Breast epithelium (tissue), 4 donors: ENCODE measurements at regions not wholly inside any gene's neighbourhood (a gene's known extent, or its start where the extent isn't known, plus 50 kb on each side); places are given as distances from the start of the nearest gene placed in this dataset.

ENCODE experiments used
- DNase-seq, 2 donors: peaks; one replicate each; pipeline ENCODE4 v3.0.0-alpha.2; 2019; ENCODE audit warnings: low spot score in 2 of 2
- H3K27ac ChIP-seq, 2 donors: fragments of 200-600 bp; sonication (generic) in 1 of 2; one replicate each; pipeline ENCODE4 v1.5.1; 2016 to 2019; ENCODE audit warnings: mild to moderate bottlenecking in 1 of 2
- H3K27me3 ChIP-seq, 2 donors: fragments of 200-600 bp; sonication (generic) in 1 of 2; one replicate each; pipeline versions ENCODE4 v1.5.1 to v1.6.0; 2017 to 2019; ENCODE audit warnings: control low read depth in 1 of 2, mild to moderate bottlenecking in 1 of 2
- H3K36me3 ChIP-seq: fragments of 200-600 bp; one replicate; pipeline ENCODE4 v1.5.1; 2019
- H3K4me1 ChIP-seq, 2 donors: fragments of 200-600 bp; sonication (generic); one replicate each; pipeline ENCODE4 v1.5.1; 2016 to 2019; ENCODE audit warnings: control low read depth in 1 of 2
- H3K4me3 ChIP-seq, 3 donors: fragments of 200-600 bp; sonication (generic); 1 replicate in 2 of 3; 2 replicates in 1 of 3; pipeline ENCODE4 v1.5.1; 2016 to 2019; ENCODE audit warnings: mild to moderate bottlenecking in 3 of 3, moderate library complexity in 2 of 3
- H3K9me3 ChIP-seq, 2 donors: fragments of 200-600 bp; sonication (generic) in 1 of 2; one replicate each; pipeline ENCODE4 v1.5.1; 2016 to 2019; ENCODE audit warnings: control low read depth in 1 of 2
- POLR2A ChIP-seq: fragments of 450-650 bp; IDR thresholded peaks from one replicate; pipeline ENCODE4 v1.6.1; 2016; ENCODE audit warnings: antibody characterized with exemption, mild to moderate bottlenecking, moderate library complexity
- POLR2AphosphoS5 ChIP-seq, 3 donors: sonication (generic); formaldehyde crosslinking; IDR thresholded peaks; one replicate each; pipeline ENCODE4 v1.6.1; 2017; ENCODE audit warnings: antibody characterized with exemption in 3 of 3
- intact Hi-C: fragments of 100-400 bp; cut with DNase I; formaldehyde crosslinking; loops from one replicate; pipeline ENCODE4 v1.15.1; 2023; ENCODE audit warnings: low total_unique reads
- TF ChIP-seq, protein P1 (sequence below), 3 donors: fragments of 450-650 bp; IDR thresholded peaks; one replicate each; pipeline ENCODE4 v1.5.1; 2016 to 2017; ENCODE audit warnings: antibody characterized with exemption in 3 of 3, mild to moderate bottlenecking in 3 of 3, moderate library complexity in 3 of 3

- no peak for DNase-seq
- no peak overlapping the region for H3K4me3 ChIP-seq
- intact Hi-C loops: no loop called here
- H3K4me1 ChIP-seq: no peaks in the 10 kb centered on the region
- H3K36me3 ChIP-seq: no peaks in the 10 kb centered on the region
- TF ChIP-seq POLR2AphosphoS5 (IDR thresholded peaks at IDR 0.05): no peak
- TF ChIP-seq, protein P1, sequence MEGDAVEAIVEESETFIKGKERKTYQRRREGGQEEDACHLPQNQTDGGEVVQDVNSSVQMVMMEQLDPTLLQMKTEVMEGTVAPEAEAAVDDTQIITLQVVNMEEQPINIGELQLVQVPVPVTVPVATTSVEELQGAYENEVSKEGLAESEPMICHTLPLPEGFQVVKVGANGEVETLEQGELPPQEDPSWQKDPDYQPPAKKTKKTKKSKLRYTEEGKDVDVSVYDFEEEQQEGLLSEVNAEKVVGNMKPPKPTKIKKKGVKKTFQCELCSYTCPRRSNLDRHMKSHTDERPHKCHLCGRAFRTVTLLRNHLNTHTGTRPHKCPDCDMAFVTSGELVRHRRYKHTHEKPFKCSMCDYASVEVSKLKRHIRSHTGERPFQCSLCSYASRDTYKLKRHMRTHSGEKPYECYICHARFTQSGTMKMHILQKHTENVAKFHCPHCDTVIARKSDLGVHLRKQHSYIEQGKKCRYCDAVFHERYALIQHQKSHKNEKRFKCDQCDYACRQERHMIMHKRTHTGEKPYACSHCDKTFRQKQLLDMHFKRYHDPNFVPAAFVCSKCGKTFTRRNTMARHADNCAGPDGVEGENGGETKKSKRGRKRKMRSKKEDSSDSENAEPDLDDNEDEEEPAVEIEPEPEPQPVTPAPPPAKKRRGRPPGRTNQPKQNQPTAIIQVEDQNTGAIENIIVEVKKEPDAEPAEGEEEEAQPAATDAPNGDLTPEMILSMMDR (IDR thresholded peaks at IDR 0.05): no peak
- no peak for TF ChIP-seq POLR2A
- peaks cover 6 to 22% of the 10 kb centered on the region in 2 donors for H3K9me3 ChIP-seq
- H3K27ac ChIP-seq: no peak overlapping the region
- H3K27me3 ChIP-seq: no peaks in the 10 kb centered on the region
Measured at GRCh38 chr4:107164962-107165475, 128.9 kb upstream of the DKK2 start.

- TF ChIP-seq, protein P1 (IDR thresholded peaks at IDR 0.05): no peak
- TF ChIP-seq POLR2AphosphoS5 (IDR thresholded peaks at IDR 0.05) (no peak), POLR2A (no peak)
- DNase-seq: no peak
- no peaks in the 10 kb centered on the region for H3K4me1 ChIP-seq
- H3K27ac ChIP-seq: no peak overlapping the region
- no peaks in the 10 kb centered on the region for H3K9me3 ChIP-seq
- intact Hi-C loops: no loop called here
- H3K27me3 ChIP-seq: no peaks in the 10 kb centered on the region
- no peaks in the 10 kb centered on the region for H3K36me3 ChIP-seq
- H3K4me3 ChIP-seq: no peak overlapping the region
Measured at GRCh38 chr4:107156443-107156842, 120.3 kb upstream of the DKK2 start.

DNA sequence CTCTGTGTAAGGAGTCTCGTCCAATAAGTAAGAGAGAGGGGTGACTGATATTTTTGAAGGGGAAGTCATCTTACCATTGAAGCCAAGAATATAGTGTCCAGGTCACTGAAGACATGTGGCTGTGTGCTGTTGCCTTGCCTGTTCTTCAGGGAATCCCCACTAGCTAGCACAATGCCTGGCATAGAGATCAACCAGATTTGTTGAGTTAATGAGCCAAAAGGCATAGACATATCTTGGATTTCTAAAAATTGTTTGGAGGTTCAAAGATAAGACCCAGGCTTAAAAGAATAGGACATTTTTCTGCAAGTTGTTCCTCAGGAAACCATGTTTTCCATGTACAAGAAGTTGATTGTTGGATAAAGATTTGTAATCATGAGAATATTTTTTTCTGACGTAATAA lies 119.3 kb upstream of the DKK2 start:
- no peaks in the 10 kb centered on the region for H3K36me3 ChIP-seq
- intact Hi-C loops: no loop called here
- no peaks in the 10 kb centered on the region for H3K9me3 ChIP-seq
- H3K4me1 ChIP-seq: no peaks in the 10 kb centered on the region
- no peak for DNase-seq
- no peak overlapping the region for H3K4me3 ChIP-seq
- H3K27ac ChIP-seq: no peak overlapping the region
- no peaks in the 10 kb centered on the region for H3K27me3 ChIP-seq
- TF ChIP-seq POLR2AphosphoS5 (IDR thresholded peaks at IDR 0.05): no peak
- TF ChIP-seq, protein P1 (IDR thresholded peaks at IDR 0.05): no peak
- TF ChIP-seq POLR2A: no peak

GRCh38 chr4:107153956-107154355 lies 117.8 kb upstream of the DKK2 start:
- H3K4me3 ChIP-seq: no peak overlapping the region
- H3K9me3 ChIP-seq: no peaks in the 10 kb centered on the region
- H3K27me3 ChIP-seq: no peaks in the 10 kb centered on the region
- no peaks in the 10 kb centered on the region for H3K36me3 ChIP-seq
- TF ChIP-seq, protein P1 (IDR thresholded peaks at IDR 0.05): no peak
- TF ChIP-seq POLR2AphosphoS5 (IDR thresholded peaks at IDR 0.05) (no peak), POLR2A (no peak)
- intact Hi-C loops: no loop called here
- no peak for DNase-seq
- H3K27ac ChIP-seq: no peak overlapping the region
- H3K4me1 ChIP-seq: no peaks in the 10 kb centered on the region

DNA sequence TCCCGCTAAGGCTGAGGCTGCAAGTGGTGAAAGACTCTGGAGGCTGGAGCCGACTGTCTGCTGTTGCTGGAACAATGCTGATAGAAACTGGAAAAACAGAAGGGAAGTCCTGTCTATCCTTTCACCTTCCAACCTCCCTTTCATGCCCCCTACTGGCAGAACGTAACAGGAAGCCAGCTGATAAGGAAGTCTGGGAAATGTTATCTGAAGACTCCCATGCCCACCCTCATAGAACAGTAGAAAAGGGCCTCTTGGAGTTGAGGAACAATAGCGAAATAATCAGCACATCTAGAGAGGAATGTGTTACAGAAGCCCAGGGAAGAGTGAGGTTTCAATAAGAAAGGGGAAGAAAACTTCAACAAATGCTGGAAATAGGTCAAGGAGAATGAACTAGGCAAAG lies 117.1 kb upstream of the DKK2 start:
- TF ChIP-seq POLR2A (no peak), POLR2AphosphoS5 (IDR thresholded peaks at IDR 0.05) (no peak)
- TF ChIP-seq, protein P1 (IDR thresholded peaks at IDR 0.05): no peak
- Histone ChIP-seq H3K27ac (no peak overlapping the region), H3K9me3 (no peaks in the 10 kb centered on the region), H3K4me1 (no peaks in the 10 kb centered on the region), H3K4me3 (no peak overlapping the region), H3K27me3 (no peaks in the 10 kb centered on the region), H3K36me3 (no peaks in the 10 kb centered on the region)
- DNase-seq: no peak
- intact Hi-C loops: no loop called here
